Heart left ventricle (tissue), 16 donors: ENCODE measurements at regions not wholly inside any gene's neighbourhood (a gene's known extent, or its start where the extent isn't known, plus 50 kb on each side); places are given as distances from the start of the nearest gene placed in this dataset.

Source experiments
- ATAC-seq, 4 donors: fragments of 200-7000 bp; cut with Tn5 transposase; one replicate each; pipeline ENCODE4 v1.9.1; 2020 to 2022; ENCODE audit warnings: moderate library complexity in 4 of 4, mild to moderate bottlenecking in 3 of 4, moderate number of reproducible peaks in 1 of 4
- DNase-seq, 5 donors: peaks; one replicate each; pipeline ENCODE4 v3.0.0-alpha.2; 2020
- H3K27ac ChIP-seq, 12 donors: fragments of 200-600 bp; sonication (generic) in 4 of 12; one replicate each; pipeline versions ENCODE4 v1.5.0 to v1.8.0; 2016 to 2022; ENCODE audit warnings: mild to moderate bottlenecking in 2 of 12
- H3K27me3 ChIP-seq, 9 donors: fragments of 200-600 bp; sonication (generic) in 2 of 9; one replicate each; pipeline versions ENCODE4 v1.5.1 to v1.8.0; 2016 to 2022; ENCODE audit warnings: mild to moderate bottlenecking in 3 of 9
- H3K36me3 ChIP-seq, 9 donors: fragments of 200-600 bp; sonication (generic) in 2 of 9; one replicate each; pipeline versions ENCODE4 v1.5.0 to v1.8.0; 2018 to 2022; ENCODE audit warnings: mild to moderate bottlenecking in 2 of 9
- H3K4me1 ChIP-seq, 12 donors: fragments of 200-600 bp; sonication (generic) in 4 of 12; one replicate each; pipeline versions ENCODE4 v1.5.0 to v1.8.0; 2016 to 2022; ENCODE audit warnings: mild to moderate bottlenecking in 3 of 12
- H3K4me3 ChIP-seq, 12 donors: fragments of 200-600 bp; sonication (generic) in 4 of 12; one replicate each; pipeline versions ENCODE4 v1.5.0 to v1.8.0; 2017 to 2022; ENCODE audit warnings: mild to moderate bottlenecking in 9 of 12, moderate library complexity in 4 of 12
- H3K9me3 ChIP-seq, 12 donors: fragments of 200-600 bp; sonication (generic) in 4 of 12; one replicate each; pipeline versions ENCODE4 v1.5.0 to v1.8.0; 2016 to 2022; ENCODE audit warnings: mild to moderate bottlenecking in 1 of 12
- CTCF ChIP-seq, 12 donors: fragments of 200-600 bp; sonication (generic) in 4 of 12; IDR thresholded peaks; one replicate each; pipeline versions ENCODE4 v1.5.0 to v1.8.0; 2018 to 2022; ENCODE audit warnings: antibody characterized with exemption in 12 of 12, mild to moderate bottlenecking in 5 of 12
- POLR2A ChIP-seq, 2 donors: fragments of 450-650 bp; IDR thresholded peaks; one replicate each; pipeline ENCODE4 v1.6.1; 2017; ENCODE audit warnings: antibody characterized with exemption in 2 of 2, mild to moderate bottlenecking in 2 of 2, moderate library complexity in 2 of 2
- WGBS, 4 donors: extraction: QIAGEN DNeasy Blood & Tissue Kit in 2 of 4; methylation state at CpG; one replicate each; pipeline versions ENCODE4 v1.1.5 to v1.1.7; 2013 to 2018; 5-methylcytosine and 5-hydroxymethylcytosine counted together
- intact Hi-C, 10 donors: fragments of 100-400 bp; cut with DNase I; formaldehyde crosslinking; loops; one replicate each; pipeline versions ENCODE4 v1.11.1 to v1.14.2; 2022
- donor health status: ischemic (EF 13 %, LVEDD 7.1; RV severe dilation, severe dysfunction).
- donor health status: healthy with polysubstance abuse.
- donor health status: DM: no; HTN: yes; CAD: no.
- donor health status: DM: no; HTN: no; CAD: no.
- donor health status: ischemic (EF 25% LVEDD 6.9; RV normal size, moderate dysfunction).
- donor health status: ischemic (EF 25% LVEDD 5.7; RV mildly dilated, moderate dysfunction).
- donor health status: healthy.
- donor health status: DM: yes; HTN: yes; CAD: no.
- donor health status: ischemic (EF 35%, LVEDD 5.7; RV mildly dilated, moderate dysfunction).
- donor health status: nonischemic (EF 11% LVEDD 7.7; RV severe dilation, severe dysfunction).
- donor health status: DM: yes; HTN: yes; CAD: no.
- donor health status: PGD.
- donor health status: ischemic (EF 29% LVEDD 5.4; RV normal size, mild dysfunction).
- donor health status: nonischemic (EF 23%, LVEDD 6.1; RV moderate dilation, normal function).

DNA sequence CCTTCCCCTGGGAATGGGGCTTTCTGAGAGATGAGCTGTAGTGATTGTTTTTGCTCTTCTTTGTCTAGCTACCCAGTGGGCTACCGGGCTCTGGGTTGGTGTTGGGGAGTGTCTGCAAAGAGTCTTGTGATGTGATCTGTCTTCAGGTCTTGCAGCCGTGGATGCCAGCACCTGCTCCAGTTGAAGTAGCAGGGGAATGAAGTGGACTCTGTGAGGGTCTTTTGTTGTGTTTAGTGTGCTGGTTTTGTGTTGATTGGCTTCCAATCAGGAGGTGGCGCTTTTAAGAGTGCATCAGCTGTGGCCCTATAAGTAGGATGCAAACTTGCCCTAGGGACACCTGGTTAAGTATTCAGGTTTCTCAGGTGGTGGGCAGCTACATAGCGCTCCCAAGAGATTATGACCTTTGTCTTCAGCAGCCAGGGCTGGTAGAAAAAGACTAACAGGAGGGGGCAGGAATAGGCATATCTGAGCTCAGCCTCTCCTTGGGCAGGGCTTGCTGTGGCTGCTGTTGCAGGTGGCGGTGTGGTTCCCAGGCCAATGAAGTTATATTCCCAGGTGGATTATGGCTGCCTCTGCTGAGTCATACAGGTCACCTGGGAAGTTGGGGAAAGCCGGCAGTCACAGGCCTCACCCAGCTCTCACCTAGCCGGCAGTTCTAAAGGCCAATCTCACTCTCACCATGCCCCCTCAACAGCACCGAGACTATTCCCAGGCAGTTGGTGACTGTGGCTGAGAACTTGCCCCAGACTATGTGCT is 315.7 kb upstream of the C11orf87 start:
- 84 to 92% (median 89%) methylated on average over 6 to 8 of the region's 8 CpGs for WGBS, 4 donors
- no peak for TF ChIP-seq CTCF (IDR thresholded peaks at IDR 0.05)
- Histone ChIP-seq H3K9me3 (no peaks in the 10 kb centered on the region), H3K36me3 (no peaks in the 10 kb centered on the region), H3K27ac (no peak overlapping the region), H3K4me1 (peaks cover 0 to 5% (median 0%) of the 10 kb centered on the region in 12 donors), H3K4me3 (no peak overlapping the region), H3K27me3 (no peaks in the 10 kb centered on the region)
- no peak for DNase-seq
- intact Hi-C loops = no loop called here
- ATAC-seq = no peak

DNA sequence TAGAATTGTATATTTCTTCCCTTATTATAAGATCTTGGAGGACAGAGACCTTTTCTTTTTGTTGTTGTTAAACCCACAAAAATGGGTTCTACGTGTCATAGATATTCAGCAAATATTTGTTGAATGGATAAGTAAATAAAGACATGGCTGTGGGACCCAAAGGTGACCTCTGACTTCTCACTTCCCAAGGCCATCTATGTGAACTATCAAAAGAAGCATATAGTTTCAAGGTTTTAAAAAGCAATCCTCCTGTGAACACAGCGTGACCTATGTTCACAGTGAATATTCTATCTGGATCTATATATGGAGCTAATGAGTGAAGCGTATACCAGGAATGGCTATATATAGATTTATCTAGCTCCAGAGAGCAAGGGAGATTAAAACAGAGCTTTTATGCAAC is 312.8 kb upstream of the C11orf87 start:
- intact Hi-C loops = no loop called here
- Histone ChIP-seq H3K4me1 (peaks cover 0 to 5% (median 0%) of the 10 kb centered on the region in 12 donors), H3K27ac (no peak overlapping the region), H3K27me3 (no peaks in the 10 kb centered on the region), H3K9me3 (no peaks in the 10 kb centered on the region), H3K36me3 (no peaks in the 10 kb centered on the region), H3K4me3 (no peak overlapping the region)
- peak in 1 of 4 donors; percentile 61 for ATAC-seq
- TF ChIP-seq POLR2A (IDR thresholded peaks at IDR 0.05) (no peak), CTCF (IDR thresholded peaks at IDR 0.05) (no peak)
- WGBS, 4 donors = 41 to 51% (median 48%) methylated on average over 3 of the region's 3 CpGs
- DNase-seq = no peak

DNA sequence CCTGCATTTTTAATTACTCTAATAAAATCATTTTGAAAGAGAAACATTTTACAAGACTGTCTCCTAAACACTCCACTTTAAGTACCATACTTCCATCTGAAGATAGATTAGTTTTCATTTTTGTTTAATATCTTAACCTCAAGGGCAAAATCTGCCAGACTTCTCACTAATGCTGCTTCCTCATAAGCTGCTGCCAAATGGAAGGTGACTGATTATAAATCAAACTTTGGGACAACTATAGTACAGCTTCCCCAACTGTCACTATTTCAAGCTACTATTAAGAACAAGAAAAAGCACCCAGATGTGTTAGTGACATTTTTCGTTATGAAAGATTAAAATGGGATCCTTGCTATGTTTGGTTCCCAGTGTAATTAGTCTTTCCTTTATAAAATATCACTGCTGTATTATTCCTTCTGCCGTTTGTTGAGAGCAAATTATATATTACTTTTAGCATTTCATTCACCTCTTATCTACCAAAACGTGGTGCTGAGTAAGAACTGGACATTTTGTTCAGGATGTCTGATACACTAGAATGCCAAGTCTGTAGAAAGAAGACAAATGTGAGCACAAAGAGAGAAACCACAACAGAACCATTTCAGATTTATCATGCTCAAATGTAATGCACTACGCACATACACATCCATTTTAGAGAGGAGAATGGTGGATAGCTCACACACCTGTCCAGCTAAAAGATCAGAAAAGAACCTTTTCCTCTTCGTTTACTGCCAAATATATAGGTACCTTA is 312.2 kb upstream of the C11orf87 start:
- peaks cover 0 to 5% (median 0%) of the 10 kb centered on the region in 12 donors for H3K4me1 ChIP-seq
- H3K4me3 ChIP-seq = no peak overlapping the region
- intact Hi-C loops = no loop called here
- DNase-seq (no peak), ATAC-seq (no peak)
- WGBS, 4 donors = 46 to 55% (median 49%) methylated on average over 5 of the region's 5 CpGs
- H3K27ac ChIP-seq = no peak overlapping the region
- no peaks in the 10 kb centered on the region for H3K27me3 ChIP-seq
- no peaks in the 10 kb centered on the region for H3K36me3 ChIP-seq
- H3K9me3 ChIP-seq = no peaks in the 10 kb centered on the region
- TF ChIP-seq CTCF (IDR thresholded peaks at IDR 0.05) (no peak), POLR2A (IDR thresholded peaks at IDR 0.05) (no peak)

DNA sequence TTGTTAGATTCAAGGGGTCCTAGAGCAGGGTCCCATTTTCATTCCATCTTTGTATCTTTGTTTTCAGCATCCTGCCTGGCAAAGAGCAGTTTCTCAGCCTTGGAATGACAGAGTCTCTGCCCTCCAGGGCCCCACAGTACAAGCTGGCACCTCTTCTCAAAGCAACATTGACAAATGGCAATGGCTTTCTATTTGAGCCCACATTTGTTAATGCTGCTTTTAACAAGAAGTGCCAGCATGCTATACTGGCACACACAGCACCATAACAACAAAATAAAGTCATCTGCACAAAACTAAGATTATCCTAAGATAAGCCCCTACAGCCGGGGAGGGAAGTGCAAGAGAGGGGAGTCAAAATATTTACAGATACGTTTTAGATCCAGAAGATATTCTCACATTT is 309.7 kb upstream of the C11orf87 start:
- intact Hi-C loops = no loop called here
- ATAC-seq (no peak), DNase-seq (no peak)
- no peak overlapping the region for H3K27ac ChIP-seq
- H3K4me3 ChIP-seq = no peak overlapping the region
- WGBS, 4 donors = 47 to 68% (median 59%) methylated on average over 2 of the region's 2 CpGs
- H3K4me1 ChIP-seq = peaks cover 0 to 5% (median 0%) of the 10 kb centered on the region in 12 donors
- H3K9me3 ChIP-seq = no peaks in the 10 kb centered on the region
- no peaks in the 10 kb centered on the region for H3K27me3 ChIP-seq
- TF ChIP-seq CTCF (IDR thresholded peaks at IDR 0.05) (no peak), POLR2A (IDR thresholded peaks at IDR 0.05) (no peak)
- no peaks in the 10 kb centered on the region for H3K36me3 ChIP-seq
